ENCODE measurements at regions not wholly inside any gene's neighbourhood (a gene's known extent, or its start where the extent isn't known, plus 50 kb on each side); places are given as distances from the start of the nearest gene placed in this dataset.

DNA sequence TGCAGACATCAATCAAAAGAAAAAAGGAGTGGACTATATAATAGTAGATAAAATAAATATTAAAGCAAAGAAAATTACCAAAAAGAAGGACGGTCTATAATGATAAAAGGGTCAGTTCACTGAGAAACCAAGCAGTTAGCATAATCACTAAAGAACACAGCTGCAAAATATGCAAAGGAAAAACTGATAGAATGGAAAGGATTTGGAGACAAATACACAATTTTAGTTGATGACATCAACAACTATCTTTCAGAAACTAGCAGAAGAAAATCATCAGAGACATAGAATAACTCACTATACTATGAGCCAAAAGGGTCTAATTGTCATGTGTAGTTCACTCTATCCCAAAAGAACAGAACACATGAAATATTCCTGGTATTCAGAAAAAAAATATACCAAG lies 316.4 kb upstream of the IGFBP3 start:
- no peak for DNase-seq (ENCODE audit: low read depth)

GRCh38 chr7:46233585-46234329 lies 312.7 kb upstream of the IGFBP3 start:
- DNase-seq (ENCODE audit: low read depth) = no peak

GRCh38 chr7:46230990-46231305 lies 309.9 kb upstream of the IGFBP3 start:
- no peak for DNase-seq (ENCODE audit: low read depth)

GRCh38 chr7:46230298-46230989 lies 309.4 kb upstream of the IGFBP3 start:
- DNase-seq (ENCODE audit: low read depth) = no peak

DNA sequence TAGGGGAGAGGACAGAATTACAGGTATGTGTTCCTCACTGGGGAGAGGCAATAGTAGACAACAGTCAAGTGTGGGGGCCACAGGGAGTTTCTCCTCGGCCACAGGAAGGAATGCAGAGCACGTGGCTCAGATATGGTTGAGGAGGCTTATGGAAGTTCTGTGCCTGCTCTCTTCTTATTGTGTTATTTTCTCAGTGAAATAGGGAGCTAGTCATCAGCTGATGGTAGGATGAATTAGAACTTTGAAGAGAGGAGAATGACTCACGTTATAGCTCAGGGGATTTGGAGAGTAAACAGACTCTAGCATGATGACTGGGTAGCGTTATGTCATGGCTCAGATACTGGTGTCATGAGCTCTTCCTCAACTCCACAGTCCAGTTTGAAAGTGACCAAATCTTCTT lies 308.3 kb upstream of the IGFBP3 start:
- no peak for DNase-seq (ENCODE audit: low read depth)

- no peak for DNase-seq (ENCODE audit: low read depth)
Observed at GRCh38 chr7:46226860-46227259, 305.8 kb upstream of the IGFBP3 start.

DNA sequence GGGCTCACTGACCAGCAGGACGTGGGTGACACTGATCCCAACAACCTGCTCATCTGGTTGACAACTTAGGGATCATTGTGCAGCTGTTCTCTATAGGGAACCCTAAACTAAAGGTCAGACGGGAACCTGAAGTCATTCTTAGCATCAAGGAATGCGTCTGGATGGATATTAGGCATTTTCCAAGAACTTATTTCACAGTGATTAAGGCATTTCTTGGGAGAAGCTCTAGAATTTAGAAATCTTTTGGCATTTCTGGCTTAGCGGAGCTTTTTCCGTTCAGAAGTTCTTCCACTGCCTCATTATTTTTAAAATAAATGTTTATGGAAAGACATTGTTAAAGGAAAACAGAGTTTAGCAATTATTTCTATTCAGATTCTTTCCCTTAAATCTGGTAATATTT lies 303.3 kb upstream of the IGFBP3 start:
- no peak for DNase-seq (ENCODE audit: low read depth)

DNA sequence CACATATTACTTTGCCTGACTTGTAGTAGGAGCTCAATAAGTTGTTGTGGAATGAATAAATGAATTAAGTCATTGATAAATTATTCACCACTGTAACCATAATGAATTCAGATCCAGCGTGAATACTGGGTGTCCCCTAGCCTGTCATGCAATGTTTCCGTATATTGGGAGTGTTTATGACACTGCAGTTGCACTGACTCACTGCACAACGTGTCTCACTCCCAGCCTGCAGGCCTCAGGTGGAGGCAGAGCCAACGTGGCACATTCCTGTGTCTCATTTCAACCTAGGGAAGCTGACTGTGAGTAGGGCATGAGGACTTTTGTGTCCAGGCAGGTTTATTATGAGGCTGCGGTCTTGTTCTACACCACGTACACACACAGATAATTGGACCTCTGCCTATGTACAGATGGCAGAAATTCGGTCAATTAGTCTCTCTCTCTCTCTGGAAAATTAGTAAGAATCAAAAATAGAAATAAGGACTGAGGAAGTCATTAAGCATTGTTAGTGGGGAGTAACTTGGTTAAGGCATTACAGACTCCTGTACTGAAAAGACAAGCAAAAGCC lies 299.1 kb upstream of the IGFBP3 start:
- DNase-seq (ENCODE audit: low read depth) = no peak

DNA sequence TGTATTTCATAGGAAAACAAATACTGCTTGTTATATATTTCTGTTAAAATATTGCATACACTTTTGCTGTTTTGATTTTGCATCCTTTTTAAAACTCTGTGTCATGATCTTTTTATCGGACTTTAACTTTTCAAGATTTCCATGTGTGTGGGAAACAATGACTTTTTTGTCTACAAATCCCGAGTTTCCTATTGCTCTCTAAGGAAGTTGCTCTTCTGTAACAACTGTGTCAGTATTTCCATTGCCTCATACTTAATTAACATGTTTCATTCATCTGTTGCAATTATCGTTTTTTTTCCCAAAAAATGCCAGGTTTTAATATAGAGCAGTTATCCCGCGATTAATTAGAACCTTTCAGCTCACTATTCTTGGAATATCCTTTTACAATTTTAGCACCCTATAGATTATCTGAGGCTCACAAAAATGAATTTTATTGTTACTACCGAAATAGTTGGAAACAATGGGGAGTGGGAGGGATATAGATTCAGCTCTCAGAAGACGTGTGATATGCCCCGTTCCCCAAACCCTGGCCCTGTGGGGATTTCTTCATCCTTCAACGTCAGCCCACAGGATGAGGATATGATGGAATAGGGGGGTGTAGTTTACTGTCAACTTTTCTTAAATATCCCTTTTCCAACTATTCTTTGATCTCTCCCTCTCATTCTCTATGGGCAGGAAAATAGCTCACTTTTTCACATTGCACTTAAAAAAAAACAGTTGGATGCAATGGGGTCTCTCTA lies 297.6 kb upstream of the IGFBP3 start:
- no peak for DNase-seq (ENCODE audit: low read depth)

DNA sequence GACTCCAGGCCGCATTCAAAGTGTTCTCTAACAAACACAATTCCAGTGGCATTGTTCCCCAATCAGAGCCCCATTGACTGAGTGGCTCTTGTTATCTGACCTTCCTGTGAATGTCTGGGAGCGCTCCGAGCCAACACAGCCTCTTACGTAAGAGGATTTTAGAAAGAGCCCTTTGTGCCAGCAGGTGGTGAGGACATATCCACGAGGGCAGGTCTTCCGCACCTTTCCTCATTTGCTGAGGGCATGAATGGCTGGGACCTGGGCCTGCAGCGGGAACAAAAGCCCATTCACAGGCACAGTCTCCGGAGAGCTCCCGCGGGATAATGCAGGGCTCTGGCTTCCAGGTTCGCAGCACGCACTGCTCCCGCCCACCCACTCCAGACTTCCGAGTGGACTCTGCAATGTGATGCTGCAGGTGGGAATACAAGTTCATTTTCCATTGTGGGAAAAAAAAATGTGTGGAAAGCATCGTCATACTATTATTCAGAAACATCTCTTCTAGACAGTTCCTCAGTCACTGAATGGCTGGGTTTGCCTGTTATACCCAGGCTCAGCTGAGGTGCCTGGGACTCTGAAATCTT lies 295.0 kb upstream of the IGFBP3 start:
- no peak for DNase-seq (ENCODE audit: low read depth)

- DNase-seq (ENCODE audit: low read depth) = no peak
Observed at GRCh38 chr7:46214526-46214925, 293.5 kb upstream of the IGFBP3 start.

GRCh38 chr7:46213154-46213537 lies 292.1 kb upstream of the IGFBP3 start:
- DNase-seq (ENCODE audit: low read depth) = no peak

DNA sequence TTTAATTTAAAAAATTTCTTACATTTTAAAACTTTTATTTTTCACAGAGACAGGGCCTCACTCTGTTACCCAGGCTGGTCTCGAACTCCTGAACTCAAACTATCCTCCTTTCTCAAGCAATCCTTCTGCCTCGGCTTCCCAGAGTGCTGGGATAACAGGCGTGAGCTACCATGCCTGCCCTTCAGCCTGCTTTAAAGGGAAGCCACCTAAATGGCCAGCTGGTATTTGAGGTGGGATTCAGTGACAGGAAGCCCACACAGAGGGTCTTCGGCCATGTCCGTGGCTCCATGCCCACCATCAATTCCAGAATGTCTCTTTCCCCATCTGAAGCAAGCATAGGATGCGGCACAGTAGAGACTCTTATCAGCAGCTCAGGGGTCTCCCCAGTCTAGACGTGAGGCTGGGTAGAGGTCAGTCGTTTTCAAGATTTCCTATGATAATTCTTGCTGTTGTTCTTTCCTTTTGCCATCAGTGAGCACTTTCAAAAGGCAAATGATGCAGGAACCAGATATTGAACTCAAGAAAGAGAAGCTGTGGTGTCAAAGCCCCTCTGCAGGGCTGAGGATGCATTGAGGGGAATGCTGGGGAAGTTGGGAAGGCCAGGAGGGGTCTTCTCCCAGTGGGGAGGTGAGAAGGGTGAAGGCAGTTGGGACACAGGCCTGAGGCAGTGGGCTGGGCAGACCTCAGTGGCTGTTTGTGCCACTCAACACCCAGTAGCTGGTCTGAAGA lies 291.5 kb upstream of the IGFBP3 start:
- DNase-seq (ENCODE audit: low read depth) = no peak

DNA sequence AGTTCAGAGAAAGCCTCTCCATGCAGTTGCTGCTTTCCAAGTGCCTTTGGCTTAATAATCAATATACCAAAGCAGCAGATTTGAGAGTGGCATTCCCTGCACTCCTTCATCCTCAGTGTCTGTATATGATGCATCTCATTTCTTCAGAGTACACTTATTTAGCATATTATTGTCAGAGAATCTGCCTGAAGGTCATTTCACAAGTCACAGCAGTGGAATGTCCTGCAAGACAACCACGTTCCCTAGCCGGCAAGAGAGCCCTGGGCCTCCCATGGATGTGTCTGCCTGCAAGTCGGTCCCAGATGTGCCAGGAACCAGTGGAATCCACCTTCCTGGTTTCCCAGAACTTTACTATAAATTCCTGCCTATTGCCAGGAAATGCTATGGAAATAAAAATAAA lies 289.4 kb upstream of the IGFBP3 start:
- DNase-seq (ENCODE audit: low read depth) = no peak

GRCh38 chr7:46209611-46210388 lies 288.7 kb upstream of the IGFBP3 start:
- DNase-seq (ENCODE audit: low read depth) = no peak

DNA sequence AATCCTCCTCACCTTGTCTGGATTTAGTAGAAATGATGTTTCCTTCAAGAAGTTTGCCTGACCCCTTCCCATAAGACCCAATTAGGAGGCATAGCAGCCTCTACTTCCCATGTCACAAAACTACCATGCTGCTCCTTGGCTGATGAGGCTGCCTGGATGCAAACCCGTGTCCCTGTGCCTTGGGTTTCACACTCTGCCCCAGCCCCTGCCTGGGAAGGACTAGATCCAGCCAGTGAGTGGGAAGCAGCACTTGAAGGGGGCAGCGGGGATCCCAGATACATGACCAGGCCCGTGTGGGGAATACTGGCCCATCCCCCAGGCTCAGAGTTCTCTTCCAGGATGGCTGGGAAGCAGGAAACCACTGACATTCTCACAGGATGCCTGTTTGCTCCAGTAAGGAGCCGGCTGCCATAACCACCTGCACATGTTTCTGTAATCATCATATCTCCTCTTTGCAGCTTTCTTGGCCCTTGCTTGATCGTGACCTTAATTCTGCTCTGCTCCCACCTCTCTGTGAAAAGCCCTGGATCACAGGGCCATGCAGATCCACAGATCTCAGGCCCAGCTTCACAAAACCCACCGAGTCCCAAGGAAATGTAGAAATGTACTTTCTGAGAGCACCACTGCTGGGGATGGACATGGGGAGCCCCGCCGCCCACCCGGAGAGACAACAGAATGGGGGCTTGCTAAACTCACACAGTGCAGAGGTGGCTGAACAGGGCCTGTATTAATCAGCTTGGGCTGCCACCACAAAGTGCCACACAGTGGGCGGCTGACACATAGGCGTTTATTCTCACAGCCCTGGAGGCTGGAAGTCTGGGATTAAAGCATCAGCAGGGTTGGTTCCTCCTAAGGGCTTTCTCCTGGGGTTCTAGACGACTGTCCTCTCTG lies 287.8 kb upstream of the IGFBP3 start:
- DNase-seq (ENCODE audit: low read depth) = no peak

DNA sequence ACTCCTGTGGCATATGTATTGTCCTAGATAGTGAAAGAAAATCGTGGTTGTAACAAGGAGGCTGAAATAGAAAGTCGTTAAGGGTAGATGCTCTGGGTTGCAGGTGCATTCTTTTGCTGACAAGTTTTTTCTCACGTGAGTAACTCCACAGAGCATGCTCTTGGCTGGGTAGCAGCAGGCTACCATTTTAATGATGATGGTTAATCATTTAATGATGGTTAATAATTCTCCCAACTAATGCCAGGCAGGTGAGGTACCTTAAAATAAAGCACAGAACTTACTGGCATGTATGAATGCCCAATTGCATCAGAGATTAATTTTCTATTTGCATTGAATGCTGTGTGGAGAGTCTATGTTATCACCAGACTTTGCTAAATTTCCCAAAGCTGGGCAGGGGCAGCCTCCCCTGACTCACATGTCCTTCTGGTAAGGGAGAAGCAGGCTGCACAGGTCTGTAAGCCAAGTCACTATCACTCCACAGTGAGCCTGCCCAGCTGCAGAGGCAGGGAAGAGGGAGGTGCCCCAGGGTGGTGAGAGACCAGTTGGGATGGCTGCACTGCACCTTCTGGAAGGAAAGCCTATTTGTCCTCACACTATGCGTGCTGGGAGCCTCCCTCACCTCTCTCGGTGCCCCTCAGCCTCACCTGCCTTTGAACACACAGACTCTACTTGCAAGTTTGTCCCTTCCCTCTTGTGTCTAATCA lies 287.0 kb upstream of the IGFBP3 start:
- DNase-seq (ENCODE audit: low read depth) = no peak

DNA sequence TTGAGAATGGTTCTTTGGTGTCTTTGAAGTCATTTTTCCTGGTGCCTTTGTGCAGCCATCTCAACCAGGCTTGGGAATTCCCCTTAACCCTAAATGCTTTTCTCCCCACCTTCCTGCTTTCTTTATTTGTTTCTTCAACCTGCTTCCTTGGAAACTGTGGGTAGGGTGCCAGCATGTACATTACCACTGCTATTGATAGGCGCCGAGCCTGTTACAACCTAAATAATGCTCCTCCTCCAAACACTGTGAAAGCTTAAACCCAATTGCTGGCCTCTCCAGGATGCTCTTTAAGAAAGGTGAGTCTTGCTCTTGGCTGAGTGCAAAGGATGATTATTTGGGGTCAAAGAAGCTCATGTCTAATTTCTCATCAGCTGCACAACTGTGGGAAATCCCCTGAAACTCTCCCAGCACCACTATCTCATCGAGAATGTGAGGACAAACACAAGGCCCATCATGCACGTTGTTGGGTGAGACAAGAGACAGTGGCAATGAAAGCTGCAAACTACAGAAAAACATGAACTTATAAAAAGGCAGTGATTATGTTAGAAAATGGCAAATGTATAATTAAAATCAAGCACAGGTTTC lies 285.5 kb upstream of the IGFBP3 start:
- DNase-seq (ENCODE audit: low read depth) = no peak

DNA sequence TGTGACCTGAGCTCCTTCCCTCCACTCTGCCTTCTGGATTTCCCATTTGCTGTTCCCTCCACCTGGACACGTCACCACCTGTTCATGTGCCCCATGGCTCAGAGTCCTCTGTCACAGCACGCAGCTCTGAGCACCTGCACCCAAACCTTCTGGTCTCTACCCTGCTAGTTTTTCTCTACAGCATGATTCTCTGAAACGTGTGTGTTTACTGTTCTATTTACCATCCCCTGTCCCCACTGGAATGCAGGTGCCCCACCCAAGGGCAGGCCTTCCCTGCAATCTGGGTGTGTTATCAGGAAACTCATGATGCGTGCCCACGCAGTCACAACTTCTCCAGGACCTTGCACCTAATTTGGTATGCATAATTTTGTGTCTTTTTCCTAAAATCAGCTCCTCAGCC lies 284.4 kb upstream of the IGFBP3 start:
- DNase-seq (ENCODE audit: low read depth) = no peak
